GM18868 (cell line): ENCODE measurements at regions not wholly inside any gene's neighbourhood (a gene's known extent, or its start where the extent isn't known, plus 50 kb on each side); places are given as distances from the start of the nearest gene placed in this dataset.
"Not testable (repeated sequence)": the region's sequence is repeated elsewhere in the genome, so short reads cannot be mapped to it uniquely, and the experiment has no call there.

Source experiments
- ATAC-seq: cut with Tn5 transposase; IDR thresholded peaks from one replicate; pipeline ENCODE4 v1.9.1; 2021; ENCODE audit warnings: mild to moderate bottlenecking, moderate library complexity; ENCODE audit not compliant: unreplicated experiment

DNA sequence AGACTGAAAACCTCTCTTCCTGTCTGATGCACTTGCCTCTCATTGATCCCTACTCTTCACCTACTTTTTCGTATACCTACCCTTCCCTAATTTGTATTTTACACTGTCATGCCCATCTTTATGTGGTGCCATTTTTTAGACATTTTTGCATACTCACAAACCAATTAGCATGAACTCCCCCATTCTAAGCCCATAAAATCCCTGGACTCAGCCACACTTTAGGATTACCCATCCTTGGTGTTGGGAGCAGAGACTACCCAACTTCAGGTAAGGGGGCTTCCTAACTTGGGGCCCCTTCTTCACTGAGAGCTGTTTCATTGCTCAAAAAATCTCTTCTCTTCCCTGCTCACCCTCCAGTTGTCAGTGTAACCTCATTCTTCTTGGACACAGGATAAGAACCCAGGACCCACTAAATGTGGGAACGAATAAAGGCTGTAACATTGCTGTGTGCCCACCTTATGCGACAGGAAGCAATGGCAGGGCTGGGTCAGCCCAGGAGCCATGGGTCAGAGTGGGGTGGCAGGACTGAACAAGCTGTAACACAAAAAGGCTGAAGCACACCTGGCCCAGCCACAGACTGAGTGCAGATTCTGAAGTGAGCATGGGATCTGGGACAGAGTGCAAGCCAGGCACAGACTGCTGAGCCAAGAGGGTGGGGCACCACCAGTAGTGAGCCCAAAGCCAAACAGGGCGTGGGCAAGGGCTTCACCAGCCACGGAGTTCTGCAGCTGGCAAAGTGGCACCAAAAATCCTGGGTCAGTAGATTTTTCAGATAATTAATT lies 789.1 kb upstream of the HS3ST5 start:
- no peak for ATAC-seq

GRCh38 chr6:115121513-115121912 lies 778.7 kb upstream of the HS3ST5 start:
- not testable (repeated sequence) for ATAC-seq

DNA sequence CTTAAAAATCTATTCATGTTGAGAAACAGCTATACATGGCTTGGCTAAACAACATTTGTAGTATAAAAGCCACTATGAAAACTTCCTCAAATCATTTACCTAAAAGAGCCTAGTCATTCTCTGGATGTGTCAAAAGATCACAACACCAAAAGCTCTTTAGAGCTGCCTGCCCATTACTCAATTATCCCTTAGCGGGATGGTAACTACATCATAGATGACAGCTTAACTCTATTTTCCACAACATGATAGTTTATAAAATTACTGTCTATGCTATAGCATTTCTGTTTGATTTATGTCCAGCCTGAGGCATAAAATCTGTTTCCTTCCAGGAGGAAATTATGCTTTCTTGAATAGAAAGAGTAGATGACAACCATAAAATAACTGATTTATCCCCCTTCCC lies 777.6 kb upstream of the HS3ST5 start:
- ATAC-seq: no peak

- ATAC-seq: no peak
These were observed 748.6 kb upstream of the HS3ST5 start for GRCh38 chr6:115091461-115091860.

DNA sequence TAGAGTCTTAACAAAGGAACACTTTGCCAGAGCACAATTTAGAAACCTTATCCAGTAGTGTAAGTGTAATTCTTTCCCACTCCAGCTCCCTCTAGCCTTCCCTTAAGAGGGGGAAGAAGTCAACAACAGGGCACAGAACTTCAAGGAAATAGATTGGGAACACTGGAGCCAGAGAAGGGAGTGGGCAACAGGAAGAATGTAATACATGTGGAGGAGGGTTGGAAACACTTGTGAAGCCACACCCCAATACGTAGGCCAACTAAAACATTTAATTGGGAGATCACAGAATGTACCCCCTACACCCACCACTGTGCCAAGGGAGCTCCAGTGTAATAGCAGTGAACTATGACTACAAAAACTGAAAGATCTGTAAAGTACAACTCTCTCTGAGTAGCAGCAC lies 735.7 kb upstream of the HS3ST5 start:
- no peak for ATAC-seq

DNA sequence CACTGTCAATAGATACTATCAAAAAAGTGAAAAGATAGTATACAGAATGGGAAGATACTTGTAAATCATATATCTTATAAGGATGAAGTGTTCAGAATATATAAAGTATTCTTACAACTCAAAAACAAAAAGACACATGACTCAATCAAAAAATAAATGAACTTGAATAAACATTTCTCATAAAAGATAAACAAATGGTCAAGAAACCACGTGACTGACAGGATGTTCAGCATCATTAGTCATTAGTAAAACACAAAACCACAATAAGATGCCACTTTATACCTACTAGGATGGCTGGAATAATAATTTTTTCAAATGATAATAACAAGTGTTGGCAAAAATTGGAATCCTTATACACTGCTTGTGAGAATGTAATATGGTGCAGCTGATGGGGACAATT lies 729.1 kb upstream of the HS3ST5 start:
- no peak for ATAC-seq

DNA sequence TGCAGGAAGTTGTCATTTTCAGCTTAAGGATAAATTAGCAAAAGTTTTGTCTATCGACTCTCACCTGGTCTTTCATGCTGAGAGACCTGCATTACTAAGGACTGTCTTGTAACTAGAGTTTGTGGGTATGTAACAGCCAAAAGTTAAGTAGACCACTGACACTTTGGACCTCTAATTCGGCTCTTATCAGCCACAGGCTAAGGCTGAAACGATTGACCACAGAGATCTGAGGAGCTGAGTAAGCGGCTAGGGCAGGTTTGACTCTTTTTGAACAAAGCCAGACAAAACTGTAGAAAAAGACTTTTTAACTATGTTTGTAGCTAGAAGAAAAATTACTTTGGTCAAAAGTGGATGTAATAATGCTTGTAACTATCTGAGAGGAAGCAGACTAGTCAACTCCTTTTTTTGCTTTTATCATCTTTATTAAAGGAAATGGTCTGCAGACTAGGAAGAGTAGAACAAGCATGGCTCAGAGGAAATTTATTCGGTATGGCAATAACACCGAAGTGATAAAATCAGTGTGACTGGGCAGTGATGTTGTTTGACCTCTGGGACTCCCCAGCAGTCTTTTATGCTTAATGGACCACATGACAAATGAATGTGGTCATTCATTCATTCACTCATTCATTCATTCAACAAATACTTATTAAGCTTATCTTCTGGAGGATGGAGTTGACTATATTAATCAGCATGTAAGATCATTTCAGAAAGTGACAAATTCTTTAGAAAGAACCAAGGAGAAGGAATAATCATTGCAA lies 725.0 kb upstream of the HS3ST5 start:
- peak; percentile 45 for ATAC-seq

GRCh38 chr6:115064680-115065079 lies 721.9 kb upstream of the HS3ST5 start:
- ATAC-seq: peak; percentile 63

GRCh38 chr6:115060581-115060980 lies 717.8 kb upstream of the HS3ST5 start:
- ATAC-seq: no peak

DNA sequence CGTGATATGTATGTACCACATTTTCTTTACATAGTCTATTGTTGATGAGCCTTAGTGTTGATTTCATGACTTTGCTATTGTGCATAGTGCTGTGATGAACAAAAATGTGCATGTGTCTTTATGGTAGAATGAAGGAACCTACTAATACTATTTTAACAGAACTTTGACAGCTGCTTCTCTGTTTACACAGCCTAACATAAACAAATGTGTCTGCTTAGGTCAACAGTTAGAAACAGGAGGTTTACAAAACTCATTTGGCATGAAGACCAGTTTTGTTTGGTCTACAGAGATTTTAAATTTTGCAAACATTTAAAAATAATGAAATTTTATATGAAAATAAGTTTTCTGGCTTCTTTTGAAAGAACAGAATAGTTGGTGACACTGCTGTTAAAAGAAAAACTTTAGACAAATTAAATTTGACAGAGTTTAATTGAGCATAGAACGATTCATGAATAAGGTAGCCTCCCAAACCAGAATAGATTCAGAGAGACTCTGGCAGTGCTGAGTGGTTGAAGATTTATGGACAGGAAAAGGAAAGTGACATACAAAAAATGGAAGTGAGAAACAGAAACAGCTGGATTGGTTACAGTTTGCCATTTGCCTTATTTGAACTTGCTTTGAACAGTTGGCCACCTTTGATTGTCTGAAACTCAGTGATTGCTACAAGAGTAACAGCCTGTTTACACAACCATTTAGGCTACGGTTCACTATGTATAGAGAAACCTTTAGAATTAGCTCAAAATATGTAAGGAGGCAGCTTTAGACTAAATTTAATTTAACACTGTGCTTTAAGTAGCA lies 715.8 kb upstream of the HS3ST5 start:
- peak; percentile 83 for ATAC-seq

- no peak for ATAC-seq
These were observed 712.8 kb upstream of the HS3ST5 start for GRCh38 chr6:115055579-115055978.

DNA sequence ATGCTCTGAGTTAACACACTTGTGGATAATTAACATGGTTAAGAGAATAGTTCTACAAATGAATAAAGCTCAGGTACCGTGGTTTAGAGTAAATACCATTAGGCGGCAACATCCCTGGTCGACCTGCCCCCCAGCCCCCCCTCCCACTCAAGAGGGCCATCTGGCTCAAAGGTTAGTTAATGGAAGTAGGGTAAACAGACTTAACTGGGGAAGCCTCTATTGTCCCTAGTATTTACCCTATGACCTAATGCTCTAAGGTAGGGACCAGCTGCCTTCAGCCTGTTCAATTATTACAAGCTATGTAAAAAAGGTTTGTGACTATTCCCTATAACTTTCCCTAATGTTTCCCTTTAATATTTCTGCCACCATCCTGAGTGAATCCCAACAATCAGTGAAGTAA lies 711.4 kb upstream of the HS3ST5 start:
- not testable (repeated sequence) for ATAC-seq

DNA sequence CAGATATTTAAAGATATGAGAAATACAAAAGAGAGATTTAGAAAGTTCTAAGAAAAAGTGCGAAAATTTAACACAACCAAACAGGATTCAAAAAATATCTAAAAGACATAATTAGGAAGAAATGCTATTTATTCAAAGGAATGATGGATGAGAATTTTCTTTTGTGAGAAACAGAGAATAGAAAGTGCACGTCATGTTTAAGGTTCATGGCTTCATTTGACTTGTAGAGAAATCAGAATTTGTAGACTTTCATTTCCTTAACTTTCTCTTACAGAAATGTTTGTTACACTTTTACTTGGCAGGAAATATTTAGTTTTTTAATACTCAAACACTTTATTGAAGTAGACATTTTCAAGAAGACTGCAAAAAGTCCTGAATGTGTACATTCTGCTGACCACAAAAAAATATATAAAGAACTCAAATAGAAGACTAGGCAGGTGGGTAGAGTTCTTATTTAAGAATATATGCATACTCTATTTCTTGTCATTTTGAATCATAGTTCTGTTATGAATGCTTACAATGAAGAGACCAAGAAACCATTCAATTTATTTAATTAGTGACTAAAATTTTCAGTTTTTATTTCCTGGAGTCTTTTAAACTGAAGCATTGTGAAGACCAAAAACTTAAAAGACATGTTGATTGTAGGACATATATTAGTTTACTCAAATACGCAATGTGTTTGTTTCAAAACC lies 710.5 kb upstream of the HS3ST5 start:
- peak; percentile 59 for ATAC-seq

- ATAC-seq: no peak
These were observed 673.8 kb upstream of the HS3ST5 start for GRCh38 chr6:115016593-115016992.

- ATAC-seq: no peak
These were observed 662.2 kb upstream of the HS3ST5 start for GRCh38 chr6:115004982-115005381.

- no peak for ATAC-seq
These were observed 661.4 kb upstream of the HS3ST5 start for GRCh38 chr6:115004204-115004603.

GRCh38 chr6:115001731-115002350 lies 659.0 kb upstream of the HS3ST5 start:
- ATAC-seq: no peak

DNA sequence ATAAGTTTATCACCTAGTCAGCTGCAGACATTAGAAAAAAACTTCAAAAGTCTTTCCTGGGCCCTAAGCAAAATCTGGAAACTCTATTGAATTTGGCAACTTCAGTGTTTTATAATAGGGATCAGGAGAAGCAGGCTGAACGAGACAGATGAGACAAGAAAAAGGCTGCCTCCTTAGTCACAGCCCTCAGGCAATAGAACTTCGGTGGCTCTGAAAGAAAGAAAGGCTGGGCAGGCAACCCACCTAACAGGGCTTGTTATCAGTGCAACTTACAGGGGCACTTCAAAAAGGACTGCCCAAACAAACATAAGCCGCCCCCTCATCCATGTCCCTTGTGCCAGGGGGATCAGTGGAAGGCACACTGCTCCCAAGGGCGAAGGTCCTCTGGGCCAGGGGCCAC lies 657.9 kb upstream of the HS3ST5 start:
- ATAC-seq: no peak

- ATAC-seq: no peak
These were observed 655.7 kb upstream of the HS3ST5 start for GRCh38 chr6:114998492-114998891.

GRCh38 chr6:114997813-114998292 lies 655.0 kb upstream of the HS3ST5 start:
- peak; percentile 54 for ATAC-seq
